HG02623 (cell line): ENCODE measurements at regions not wholly inside any gene's neighbourhood (a gene's known extent, or its start where the extent isn't known, plus 50 kb on each side); places are given as distances from the start of the nearest gene placed in this dataset.
"Not testable (repeated sequence)": the region's sequence is repeated elsewhere in the genome, so short reads cannot be mapped to it uniquely, and the experiment has no call there.

Source experiments
- ATAC-seq: cut with Tn5 transposase; IDR thresholded peaks from one replicate; pipeline ENCODE4 v1.9.1; 2021; ENCODE audit warnings: moderate library complexity; ENCODE audit not compliant: unreplicated experiment

DNA sequence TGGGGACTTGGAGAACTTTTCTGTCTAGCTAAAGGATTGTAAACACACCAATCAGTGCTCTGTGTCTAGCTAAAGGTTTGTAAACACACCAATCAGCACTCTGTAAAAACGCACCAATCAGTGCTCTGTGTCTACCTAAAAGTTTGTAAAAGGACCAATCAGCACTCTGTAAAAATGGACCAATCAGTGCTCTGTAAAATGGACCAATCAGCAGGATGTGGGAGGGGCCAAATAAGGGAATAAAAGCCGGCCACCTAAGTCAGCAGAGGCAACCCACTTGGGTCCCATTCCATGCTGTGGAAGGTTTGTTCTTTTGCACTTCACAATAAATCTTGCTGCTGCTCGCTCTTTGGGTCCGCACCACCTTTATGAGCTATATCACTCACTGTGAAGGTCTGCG is 1709.4 kb upstream of the PIK3C3 start:
- not testable (repeated sequence) for ATAC-seq

DNA sequence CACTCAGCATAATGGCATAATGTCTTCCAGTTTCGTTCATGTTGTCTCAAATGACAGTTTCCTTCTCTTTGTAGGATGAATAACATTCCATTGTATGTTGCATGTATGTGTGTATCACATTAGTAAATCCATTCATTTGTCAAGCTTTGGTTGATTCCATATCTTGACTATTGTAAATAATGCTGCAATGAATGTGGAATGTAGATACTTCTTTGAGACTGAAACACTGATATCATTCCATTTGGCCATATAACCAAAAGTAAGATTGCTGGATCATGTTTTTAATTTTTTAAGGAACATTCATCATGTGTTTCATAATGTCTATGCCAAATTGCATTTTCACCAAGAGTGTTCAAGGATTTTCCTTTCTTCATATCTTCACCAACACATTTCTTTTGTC is 1711.4 kb upstream of the PIK3C3 start:
- ATAC-seq = no peak

DNA sequence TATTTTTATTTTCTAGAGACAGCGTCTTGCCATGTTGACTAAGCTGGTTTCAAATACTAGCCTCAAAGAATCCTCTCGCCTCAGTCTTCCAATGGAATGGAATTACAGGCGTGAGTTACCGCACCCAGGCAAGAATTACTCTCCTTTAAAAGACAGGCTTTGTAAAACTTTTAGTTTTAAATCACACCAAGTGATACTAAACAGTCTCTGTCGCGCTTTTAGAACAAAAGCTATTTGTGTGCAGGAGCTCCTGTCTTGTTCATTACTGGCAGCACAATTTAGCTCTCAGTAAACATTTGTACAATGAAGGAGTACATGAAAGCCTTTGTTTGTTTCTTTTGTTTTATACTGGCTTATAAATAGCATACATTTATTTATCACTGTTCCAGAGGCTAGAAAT is 1719.2 kb upstream of the PIK3C3 start:
- ATAC-seq = no peak

DNA sequence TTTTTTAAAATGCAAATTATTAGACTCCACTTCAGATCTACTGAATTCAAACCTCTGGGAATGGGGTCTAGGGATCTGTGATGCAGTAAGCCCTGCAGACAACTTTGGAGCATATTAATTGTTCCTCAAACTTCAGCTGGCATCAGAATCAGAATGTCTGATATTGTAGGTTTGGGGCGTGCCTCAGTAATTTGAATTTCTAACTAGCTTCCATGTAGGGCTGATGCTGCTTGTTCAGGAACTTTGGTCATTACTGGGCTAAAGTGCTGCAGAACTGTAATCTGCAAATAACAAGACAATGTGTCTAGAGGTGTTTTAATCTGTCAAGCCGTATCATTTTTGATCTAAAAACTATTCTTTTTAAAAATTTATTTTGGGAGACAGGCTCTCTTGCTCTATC is 1719.7 kb upstream of the PIK3C3 start:
- no peak for ATAC-seq

DNA sequence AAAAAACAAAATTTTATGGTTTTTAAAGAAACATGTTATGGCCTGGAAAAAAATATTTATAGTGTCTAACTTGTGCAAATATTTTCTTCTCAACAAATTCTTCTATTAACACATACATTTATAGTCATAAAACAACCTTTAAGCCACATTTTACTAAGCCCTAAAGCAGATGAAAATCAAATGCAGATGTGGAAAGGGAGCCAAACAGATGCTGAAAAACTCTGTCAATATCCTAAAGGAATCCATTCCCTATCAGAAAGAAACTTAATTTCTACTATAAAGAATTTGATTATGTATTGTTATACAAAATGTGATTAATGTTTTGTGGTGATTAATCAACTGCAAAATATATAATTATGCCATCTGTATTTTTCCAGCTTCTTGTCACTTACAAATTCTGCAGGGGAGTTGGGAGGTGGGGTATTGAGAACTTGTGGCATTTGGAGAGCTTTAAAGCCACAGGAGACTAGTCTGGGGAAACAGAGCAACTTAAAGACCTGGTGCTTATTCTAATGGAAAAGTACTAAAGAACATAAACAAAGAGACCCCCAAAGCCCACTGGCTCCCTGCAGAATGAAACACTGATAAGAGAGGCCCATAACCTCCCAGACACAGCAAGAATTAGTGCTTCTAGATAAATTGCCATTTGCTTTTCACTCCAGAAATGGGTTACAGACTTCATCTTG is 1721.0 kb upstream of the PIK3C3 start:
- ATAC-seq = no peak

DNA sequence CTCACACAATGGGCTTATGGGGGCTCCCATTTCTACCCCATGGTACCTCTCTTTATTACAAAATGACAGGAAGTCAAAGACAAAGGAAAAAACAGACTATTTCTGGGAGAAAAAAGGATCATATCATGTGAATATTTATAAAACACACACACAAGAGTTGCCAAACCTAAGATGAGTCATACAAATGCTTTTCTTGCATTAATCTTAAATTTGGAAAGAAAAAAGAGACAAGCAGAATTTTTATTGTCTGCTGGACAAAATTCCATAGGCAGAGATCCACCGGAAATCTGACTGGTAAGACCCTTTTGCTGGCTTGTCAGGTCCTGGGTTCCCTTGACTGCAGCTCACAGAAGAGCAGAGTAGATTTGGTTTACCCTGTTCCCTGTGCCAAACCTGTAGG is 1732.3 kb upstream of the PIK3C3 start:
- no peak for ATAC-seq

DNA sequence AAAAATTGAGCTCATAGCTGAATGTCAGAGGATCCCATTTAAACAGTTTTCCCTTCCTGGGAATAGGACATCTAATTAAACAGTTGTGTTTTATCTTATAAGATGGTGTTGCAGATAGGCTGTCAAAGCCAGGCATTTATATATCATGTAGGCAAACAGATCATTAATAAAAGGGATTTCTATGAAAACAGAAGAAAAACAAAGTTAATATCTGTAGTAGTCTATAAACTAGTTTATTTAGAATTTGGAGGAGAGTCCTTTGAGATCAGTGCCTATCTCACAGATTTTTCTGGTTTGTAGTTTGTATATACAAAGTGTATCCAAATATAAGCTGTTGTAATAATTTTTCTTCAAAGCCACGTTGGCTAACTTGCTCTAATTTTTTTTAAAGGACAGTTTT is 1738.2 kb upstream of the PIK3C3 start:
- ATAC-seq = no peak

DNA sequence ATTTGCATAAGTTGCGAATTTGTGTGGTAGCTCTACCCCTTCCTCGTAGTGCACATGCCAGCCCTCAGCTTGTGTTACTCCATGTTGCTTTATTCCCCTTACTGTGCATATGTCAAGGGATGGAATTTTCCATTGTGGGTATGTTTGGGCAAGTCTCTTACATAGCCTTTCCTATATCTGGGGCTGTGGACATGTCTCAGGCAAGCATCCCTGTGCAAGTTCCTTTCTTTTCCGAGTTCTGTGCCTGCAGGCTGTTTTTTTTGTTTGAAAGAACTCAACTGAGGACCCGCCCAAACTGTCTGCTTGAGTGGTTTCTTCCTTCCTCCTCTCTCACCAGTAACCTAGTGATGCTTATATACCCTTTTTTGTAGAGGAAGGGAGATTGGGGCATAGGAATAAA is 1739.1 kb upstream of the PIK3C3 start:
- no peak for ATAC-seq

DNA sequence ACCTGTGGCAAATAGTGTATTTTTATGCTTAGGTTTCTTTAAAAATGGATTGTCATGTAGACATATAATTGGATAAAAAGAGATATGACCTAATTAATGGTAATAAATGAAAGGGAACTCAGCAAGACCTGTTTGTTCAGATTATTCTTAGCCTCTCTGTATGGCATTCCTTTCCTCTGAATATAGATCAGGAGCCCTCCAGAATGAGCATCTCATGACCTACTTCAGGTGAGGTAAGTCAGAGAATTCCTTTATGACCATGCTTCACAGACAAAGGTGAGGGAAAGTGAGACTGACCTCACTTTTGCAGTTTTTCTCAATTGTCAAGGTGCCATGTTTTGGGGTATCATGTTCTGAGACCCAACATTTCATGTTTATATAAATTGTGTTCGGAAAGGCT is 1744.3 kb upstream of the PIK3C3 start:
- no peak for ATAC-seq

DNA sequence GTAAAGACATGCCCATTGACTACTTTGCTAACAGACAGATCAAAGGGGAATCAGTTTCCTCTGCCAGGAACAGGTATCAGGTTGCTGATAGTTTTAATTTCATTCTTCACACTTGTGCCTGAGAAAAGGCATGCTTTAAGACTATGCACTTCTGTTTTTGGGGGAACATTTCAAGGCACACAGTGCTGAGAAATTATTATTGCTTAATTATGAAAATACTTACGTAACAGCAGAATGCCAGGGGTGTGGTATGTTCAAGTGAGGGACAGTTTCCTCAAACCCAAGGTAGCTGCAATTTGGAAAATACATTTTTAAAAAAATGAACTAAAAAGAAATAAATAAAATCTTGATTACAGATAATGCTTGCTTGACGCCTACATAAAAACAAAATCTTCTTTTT is 1746.1 kb upstream of the PIK3C3 start:
- ATAC-seq = no peak

DNA sequence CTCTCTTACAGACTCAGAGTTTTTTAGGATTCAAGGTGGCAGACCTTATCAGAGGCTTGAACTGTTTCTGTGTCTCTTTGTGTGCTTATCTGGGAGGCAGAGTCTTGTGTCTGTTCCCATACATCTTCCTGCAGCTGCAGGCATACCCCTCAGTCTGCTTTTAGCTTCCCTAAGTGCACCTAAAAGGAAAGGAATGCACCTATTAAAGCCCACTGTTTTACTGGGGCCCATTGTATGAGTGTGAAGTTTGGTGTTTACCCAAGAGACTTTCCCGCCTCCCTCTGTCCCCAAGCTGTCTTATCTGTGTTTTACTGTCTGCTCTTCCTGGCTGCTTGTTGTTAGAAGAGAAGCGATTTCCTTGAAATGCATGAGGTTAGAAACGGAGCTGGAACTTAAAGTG is 1757.3 kb upstream of the PIK3C3 start:
- ATAC-seq = no peak

DNA sequence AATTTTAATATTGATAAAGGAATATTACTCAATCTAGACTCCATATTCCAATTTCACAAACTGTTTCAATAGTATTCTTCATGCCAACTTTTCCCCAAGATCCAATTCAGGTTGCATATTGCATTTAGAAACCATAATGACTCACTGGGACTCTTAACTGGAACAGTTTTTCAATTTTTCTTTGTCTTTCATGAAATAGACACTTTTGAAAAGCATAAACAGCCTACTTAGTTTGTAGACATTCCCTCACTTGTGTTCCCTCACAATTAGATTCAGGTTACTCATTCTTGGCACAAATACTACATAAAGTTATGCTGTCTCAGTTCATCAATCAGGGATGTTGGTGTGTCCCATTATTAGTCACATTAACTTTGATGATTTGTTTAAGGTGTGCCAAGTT is 1768.4 kb upstream of the PIK3C3 start:
- no peak for ATAC-seq

DNA sequence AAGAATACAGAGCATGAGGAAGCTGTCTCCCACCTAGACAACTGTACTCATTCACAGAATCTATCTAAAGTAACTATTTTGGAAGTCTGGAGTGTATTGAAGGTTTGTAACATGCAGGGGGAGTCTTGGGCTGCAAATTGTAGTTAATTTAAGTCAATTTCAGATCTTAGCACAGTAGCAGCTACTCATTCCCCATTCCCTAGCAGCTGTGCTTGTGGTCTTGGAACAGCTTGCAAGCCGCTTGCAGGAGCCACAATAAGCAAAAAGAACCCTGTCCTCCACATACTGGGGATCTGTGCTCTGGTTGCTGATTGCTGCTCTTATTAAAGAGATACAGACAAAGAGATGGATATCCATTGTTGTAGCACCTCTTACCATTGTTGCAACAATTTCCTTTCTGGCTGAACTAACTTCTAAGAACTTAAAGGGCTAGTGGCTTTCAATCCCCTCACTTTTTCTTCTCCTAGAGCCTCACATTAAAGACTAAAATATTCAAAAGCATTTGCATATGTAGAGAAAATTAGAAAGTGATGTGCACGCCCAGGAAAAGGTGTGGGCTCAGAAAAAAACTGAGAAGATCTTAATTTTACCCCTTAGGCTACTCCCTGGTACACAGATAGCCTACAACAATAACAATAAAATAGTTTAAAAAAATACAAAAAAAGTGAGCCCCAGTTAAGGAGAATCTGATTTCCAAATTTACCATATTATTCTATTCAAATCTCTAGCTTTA is 1775.1 kb upstream of the PIK3C3 start:
- no peak for ATAC-seq

DNA sequence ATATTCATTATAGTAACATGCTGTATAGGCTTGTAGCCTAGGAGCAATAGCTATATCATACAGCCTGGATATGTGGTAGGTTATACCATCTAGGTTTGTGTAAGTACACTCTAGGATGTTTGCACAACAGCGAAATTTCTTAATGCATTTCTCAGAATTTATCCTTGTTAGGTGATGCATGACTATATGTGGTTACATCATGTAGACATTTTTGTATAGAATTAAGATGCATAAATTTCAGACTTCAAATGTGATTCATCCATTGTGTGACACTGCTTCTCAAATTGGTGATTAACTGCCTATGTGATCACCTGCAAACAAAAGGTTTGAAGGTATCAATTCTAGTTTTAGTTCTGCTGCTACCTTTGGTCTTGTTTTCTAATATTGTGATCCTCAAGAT is 1787.0 kb upstream of the PIK3C3 start:
- no peak for ATAC-seq

DNA sequence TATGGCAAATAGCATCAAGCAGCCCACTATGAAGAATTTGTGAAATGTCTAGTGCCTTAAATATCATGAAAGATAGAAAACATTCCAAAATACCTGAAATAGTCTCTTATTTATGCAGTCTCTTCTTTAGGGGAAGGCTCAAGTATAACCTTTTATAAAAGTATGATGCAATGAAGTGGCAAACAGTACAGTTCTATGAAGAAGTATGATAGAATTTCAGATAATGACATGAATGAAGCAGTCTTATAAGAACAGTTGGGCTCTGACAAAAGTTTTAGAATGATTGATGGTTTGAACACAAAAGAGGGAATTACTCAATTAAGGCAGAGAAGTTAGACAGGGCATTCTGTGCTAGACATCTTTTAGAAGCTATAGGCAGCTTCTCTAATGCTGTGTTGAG is 1791.8 kb upstream of the PIK3C3 start:
- no peak for ATAC-seq

DNA sequence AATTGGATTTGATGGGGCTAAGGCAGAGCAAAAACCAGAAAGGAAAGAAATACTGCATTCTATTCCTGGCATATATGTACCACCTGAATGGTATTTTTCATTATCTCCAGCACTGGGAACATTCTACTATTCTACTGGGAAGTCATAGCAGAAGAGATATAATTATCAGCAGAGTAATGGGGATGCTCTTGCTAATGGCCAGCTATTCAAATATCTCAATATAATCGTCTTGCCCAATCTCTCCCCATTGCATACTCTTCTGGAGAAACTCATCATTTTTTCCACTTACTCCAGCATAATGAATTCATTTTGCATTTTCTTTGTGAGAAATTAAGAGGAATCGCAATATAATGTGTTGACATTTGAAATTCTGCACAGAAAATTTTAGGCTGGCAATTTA is 1794.7 kb upstream of the PIK3C3 start:
- no peak for ATAC-seq

DNA sequence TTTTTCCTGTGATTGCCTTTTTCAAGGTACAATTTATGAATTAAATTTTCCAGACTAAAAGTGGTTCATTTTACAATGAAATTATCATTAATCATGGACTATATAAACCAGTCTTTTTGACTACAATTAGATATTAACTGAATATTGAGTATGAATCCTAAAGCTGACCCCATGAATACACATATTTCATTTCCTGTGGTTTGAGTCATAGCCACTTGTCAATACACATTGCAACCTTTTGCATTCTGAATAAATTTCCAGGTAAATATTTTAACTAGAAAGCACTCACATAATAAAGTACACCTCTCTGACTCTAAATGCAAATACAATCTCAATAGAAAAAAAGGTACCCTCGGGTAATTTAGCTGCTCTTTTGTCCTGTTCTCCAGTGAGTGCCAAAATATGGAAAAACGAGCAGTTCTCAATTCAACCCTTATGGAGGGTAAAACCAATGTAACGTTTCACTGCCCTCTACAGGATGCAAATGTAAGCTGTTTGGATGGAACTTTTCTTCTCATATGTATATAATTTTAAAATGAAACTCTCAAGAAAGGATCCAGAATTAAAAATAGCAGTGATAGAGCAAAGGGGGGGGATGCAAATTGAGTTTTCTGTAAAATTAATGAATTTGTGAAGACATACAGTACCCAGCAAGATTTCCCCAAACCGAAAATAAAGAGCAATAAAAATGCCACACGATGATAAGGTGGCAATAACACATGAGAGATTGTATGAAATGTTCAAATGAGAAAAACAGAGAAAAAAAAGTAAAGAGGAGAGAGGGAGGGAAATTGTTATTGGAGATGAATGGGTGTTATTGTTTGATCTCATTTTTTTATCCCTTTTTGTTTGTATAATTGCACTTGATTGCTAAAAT is 1795.7 kb upstream of the PIK3C3 start:
- ATAC-seq = no peak

DNA sequence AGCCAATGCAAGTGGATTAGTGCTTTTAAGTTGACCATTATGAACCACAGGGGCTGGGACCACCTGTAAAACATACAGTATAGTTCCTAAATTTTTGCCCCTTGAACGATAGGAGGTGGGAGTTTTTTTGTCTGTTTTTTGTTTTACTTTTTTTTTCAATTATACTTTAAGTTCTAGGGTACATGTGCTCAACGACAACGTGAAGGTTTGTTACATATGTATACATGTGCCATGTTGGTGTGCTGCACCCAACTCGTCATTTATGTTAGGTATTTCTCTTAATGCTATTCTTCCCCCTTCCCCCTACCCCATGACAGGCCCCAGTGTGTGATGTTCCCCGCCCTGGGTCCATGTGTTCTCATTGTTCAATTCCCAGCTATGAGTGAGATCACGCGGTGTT is 1797.9 kb upstream of the PIK3C3 start:
- ATAC-seq = no peak

DNA sequence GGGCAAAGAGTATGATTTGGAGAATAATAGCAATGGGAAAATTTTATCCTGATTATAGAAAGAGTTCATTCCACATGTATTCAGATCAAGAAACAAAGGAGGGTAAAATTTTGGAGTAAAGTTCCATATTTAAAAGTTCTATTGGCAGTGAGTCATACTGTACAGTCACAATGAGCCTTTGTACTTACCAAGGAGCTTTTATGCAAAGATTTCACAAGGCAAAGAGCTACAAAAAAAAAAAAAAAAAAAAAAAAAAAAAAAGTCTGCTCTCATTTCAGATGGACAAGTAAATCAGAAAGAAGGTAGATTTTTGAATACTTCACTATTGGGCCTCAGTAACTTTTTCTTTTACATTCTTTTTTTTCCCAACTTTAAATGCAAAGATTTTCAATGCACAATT is 1802.2 kb upstream of the PIK3C3 start:
- no peak for ATAC-seq

DNA sequence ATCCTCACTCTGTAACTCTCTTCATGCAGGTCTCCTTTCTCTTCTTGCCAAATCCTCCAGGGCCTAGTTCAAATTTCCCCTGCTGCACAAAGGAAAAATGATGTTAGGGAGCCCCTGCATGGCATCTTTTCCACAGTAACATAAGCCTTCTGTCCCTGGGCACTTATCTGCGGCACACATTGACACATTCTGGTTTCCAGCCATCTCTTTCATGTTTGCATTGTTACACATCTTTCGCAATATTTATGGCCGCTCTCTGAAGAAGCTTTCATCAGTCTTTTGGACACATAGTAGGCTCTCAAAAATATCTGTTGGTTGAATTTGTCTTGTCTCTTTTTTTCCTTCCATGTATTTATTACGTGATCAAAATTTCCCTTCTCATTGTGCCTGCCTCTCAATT is 1806.1 kb upstream of the PIK3C3 start:
- ATAC-seq = no peak

DNA sequence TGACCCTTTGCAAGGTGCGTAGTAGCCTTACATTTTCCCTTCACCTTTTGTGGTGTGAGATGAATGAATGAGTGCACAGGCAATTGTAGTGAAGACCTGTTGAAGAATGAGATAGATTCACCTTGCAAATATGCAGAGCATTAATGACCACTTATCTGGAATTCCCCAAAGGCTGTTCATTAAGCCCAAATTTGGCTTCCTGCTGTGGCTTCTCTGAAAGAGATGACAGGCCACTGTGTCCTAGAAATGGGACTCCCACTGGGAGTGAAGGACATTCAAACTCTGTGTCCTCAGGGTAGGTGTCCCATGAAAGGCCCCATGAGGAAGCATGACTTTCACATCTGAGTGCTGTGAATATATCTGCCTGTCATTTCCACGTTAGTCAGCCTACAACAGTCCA is 1821.8 kb upstream of the PIK3C3 start:
- no peak for ATAC-seq

DNA sequence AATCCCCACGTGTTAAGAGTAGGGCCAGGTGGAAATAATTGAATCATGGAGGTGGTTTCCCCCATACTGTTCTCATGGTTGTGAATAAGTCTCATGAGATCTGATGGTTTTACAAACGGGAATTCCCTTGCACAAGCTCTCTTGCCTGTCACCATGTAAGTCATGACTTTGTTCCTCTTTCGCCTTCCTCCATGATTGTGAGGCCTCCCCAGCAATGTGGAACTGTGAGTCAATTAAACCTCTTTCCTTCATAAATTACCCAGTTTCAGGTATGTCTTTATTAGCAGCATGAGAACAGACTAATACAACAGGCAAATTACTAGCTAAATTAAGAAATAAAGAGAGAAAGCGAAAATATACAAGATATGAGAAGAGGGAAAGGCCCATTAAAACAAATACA is 1822.6 kb upstream of the PIK3C3 start:
- ATAC-seq = not testable (repeated sequence)
